SK-N-MC (cell line): ENCODE measurements at regions not wholly inside any gene's neighbourhood (a gene's known extent, or its start where the extent isn't known, plus 50 kb on each side); places are given as distances from the start of the nearest gene placed in this dataset.

Experiments used
- DNase-seq: peaks from one replicate; pipeline ENCODE4 v3.0.0-alpha.2; 2011; ENCODE audit warnings: low read depth, low spot score
- H3K27ac ChIP-seq: fragments of 200-600 bp; sonication (generic); 2 replicates; pipeline ENCODE4 v1.5.1; 2016; ENCODE audit warnings: mixed run types
- H3K36me3 ChIP-seq: fragments of 200-600 bp; sonication (generic); 2 replicates; pipeline ENCODE4 v1.6.1; 2017; ENCODE audit warnings: antibody characterized with exemption, low read length, mixed read lengths; ENCODE audit not compliant: insufficient read depth
- H3K4me3 ChIP-seq: fragments of 200-600 bp; sonication (generic); 2 replicates; pipeline ENCODE4 v1.5.1; 2016
- H3K9ac ChIP-seq: fragments of 200-600 bp; sonication (generic); 2 replicates; pipeline ENCODE4 v1.8.0; 2017; ENCODE audit warnings: mixed run types, mixed read lengths; ENCODE audit not compliant: insufficient read length
- H3K9me3 ChIP-seq: fragments of 200-600 bp; sonication (generic); 2 replicates; pipeline ENCODE4 v1.6.1; 2017; ENCODE audit warnings: low read depth, mild to moderate bottlenecking, antibody characterized with exemption, low read length, moderate library complexity, mixed read lengths
- EZH2 ChIP-seq: fragments of 200-600 bp; sonication (generic); IDR thresholded peaks from one replicate; pipeline ENCODE4 v1.6.1; 2017; ENCODE audit warnings: antibody characterized with exemption
- FOXP2 ChIP-seq: optimal IDR thresholded peaks from 2 replicates; pipeline ENCODE3; 2011; ENCODE audit warnings: mild to moderate bottlenecking, moderate library complexity; ENCODE audit not compliant: insufficient read depth; ENCODE audit errors: extremely low read length, control extremely low read depth
- POLR2AphosphoS5 ChIP-seq: IDR thresholded peaks from 2 replicates; pipeline ENCODE4 v1.6.1; 2012; ENCODE audit warnings: mild to moderate bottlenecking, low read depth, low read length, borderline replicate concordance

DNA sequence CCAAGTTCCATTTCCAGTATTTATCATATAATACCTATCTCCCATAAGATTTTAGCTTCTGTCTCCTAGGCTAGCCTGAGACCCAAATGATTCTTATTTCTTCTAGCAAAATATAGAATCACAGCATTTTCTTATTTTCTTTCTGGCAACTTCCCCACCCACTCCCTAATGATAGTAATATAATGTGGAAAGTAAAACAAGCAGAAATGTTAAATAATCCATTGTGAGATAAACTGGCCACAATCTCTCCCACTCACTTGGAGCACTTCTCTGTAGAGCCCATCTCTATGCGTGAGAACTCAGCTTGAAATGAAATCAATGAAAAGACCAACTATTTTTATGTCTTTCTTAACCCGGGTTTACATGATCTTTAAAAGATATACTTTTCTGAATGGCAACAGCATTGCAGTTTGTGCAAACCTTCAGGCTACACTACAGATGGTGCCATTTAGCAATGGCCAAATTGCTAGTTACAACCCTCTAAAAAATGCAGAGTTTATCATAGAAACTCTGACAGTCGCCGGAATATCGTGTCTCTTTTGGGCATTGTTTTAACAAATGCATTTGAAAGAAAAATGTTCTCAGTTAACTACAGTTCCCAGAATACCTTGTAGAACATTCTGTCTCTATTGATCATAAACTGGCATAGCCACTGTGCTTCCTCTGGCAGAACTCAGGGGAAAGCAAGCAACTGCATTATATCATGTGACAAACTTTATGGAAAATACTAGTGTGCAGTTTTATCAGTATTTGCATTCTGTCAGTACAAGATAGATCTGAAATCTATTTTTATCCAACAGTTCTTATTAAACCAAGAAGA is 1407.4 kb upstream of the ZEB2 start:
- no peak for DNase-seq
- Histone ChIP-seq H3K9ac (no peak overlapping the region), H3K36me3 (peaks cover 4% of the 10 kb centered on the region; the same call in 1 of the 2 replicates)

DNA sequence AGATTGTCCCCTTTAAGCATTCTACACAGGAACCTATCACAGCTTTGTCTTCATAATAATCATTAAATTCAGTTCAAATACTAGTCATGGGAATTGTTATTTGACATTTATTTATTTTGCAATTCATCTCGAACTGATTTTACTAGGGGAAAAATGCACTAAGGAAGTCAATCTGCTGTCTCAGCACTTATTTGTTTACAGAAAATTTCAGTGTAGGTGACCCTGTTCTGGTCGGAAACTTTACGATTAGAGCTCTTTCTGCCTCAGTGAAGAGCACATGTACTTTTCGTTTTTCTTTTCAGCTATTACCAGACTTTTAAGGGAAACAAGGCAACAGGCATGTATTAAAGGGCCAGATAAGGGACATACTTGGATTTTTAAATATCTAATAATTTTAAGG is 1405.7 kb upstream of the ZEB2 start:
- peak overlapping the region; percentile 78; the same call in 1 of the 2 replicates for H3K27ac ChIP-seq
- TF ChIP-seq FOXP2 (no peak), POLR2AphosphoS5 (no peak)

More for the DNA sequence above, 1407.4 kb upstream of the ZEB2 start:
- H3K9me3 ChIP-seq = no peaks in the 10 kb centered on the region; the same call in 1 of the 2 replicates
- peak overlapping the region; percentile 14 for H3K4me3 ChIP-seq
- no peak for TF ChIP-seq EZH2
- TF ChIP-seq FOXP2 = no peak
- no peak for TF ChIP-seq POLR2AphosphoS5
- peak overlapping the region; percentile 58 for H3K27ac ChIP-seq

DNA sequence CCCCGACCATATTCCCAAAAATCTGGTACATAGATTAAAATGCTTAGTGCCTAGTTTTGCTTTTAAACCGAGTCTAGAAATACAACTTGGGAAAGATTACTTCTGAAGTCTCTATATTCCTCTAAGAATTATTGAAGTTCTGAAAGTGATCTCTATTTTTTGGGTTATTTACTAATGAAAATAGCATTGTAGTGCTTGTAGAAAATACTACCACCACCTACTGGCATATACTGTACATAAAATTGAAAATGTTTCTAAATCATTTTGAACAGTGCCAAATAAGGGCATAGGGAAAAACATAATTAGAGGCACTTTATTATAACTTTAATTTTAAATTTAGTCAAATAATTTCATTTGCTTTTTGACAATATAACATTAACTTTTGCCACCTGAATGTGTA is 1399.6 kb upstream of the ZEB2 start:
- H3K4me3 ChIP-seq = no peak overlapping the region
- H3K36me3 ChIP-seq = peaks cover 5% of the 10 kb centered on the region; the same call in 1 of the 2 replicates
- H3K9ac ChIP-seq = peak overlapping the region; percentile 4
- peak overlapping the region; percentile 71; the same call in 1 of the 2 replicates for H3K27ac ChIP-seq
- TF ChIP-seq EZH2 = no peak
- no peak for TF ChIP-seq FOXP2
- no peak for TF ChIP-seq POLR2AphosphoS5
- DNase-seq = no peak
- no peaks in the 10 kb centered on the region; the same call in 1 of the 2 replicates for H3K9me3 ChIP-seq

More for the DNA sequence above, 1405.7 kb upstream of the ZEB2 start:
- Histone ChIP-seq H3K4me3 (peak overlapping the region; percentile 60), H3K9ac (peak overlapping the region; percentile 69), H3K36me3 (peaks cover 5% of the 10 kb centered on the region; the same call in 1 of the 2 replicates), H3K9me3 (no peaks in the 10 kb centered on the region; the same call in 1 of the 2 replicates)
- no peak for DNase-seq

DNA sequence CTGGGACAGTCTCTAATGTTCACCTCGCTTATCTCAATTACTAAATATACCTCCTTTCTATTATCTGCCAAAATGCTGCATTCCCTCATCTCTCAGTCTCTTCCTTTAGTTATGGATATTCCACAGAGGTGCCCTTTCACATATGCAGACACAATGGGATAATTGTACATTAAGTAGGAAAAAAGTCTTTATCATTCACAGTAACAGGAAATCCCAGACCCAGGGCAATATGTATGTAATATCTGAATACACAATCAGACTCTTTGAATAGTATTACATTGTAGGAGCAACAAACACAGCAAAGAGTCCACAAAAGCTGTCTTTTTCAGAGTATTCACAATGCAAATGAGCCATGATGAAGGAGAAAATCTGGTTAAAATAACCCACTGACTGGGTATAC is 1399.0 kb upstream of the ZEB2 start:
- DNase-seq = no peak

DNA sequence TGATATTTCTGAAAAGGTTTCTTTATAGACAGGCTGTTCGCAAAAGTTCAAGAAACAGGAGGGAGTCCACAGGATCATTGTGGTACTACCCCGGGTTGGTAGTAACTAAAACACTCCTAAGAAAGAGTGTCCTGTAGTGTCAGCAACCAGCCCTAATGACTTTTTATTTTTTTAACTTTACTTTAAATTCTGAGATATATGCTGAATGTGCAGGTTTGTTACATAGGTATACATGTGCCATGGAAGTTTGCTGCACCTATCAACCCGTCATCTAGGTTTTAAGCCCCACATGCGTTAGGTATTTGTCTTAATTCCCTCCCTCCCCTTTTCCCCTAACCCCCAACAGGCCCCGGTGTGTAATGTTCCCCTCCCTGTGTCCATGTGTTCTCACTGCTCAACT is 1396.9 kb upstream of the ZEB2 start:
- no peaks in the 10 kb centered on the region for H3K9me3 ChIP-seq
- no peak overlapping the region for H3K4me3 ChIP-seq
- no peak for DNase-seq
- H3K36me3 ChIP-seq = no peaks in the 10 kb centered on the region
- no peak for TF ChIP-seq POLR2AphosphoS5
- no peak for TF ChIP-seq FOXP2
- TF ChIP-seq EZH2 = no peak
- H3K9ac ChIP-seq = no peak overlapping the region
- no peak overlapping the region for H3K27ac ChIP-seq

More for the DNA sequence above, 1399.0 kb upstream of the ZEB2 start:
- Histone ChIP-seq H3K9me3 (no peaks in the 10 kb centered on the region; the same call in 1 of the 2 replicates), H3K9ac (peak overlapping the region; percentile 4), H3K36me3 (peaks cover 5% of the 10 kb centered on the region; the same call in 1 of the 2 replicates), H3K27ac (peak overlapping the region; percentile 71), H3K4me3 (0 out of 2 replicates have a peak overlapping the region, but pooled peaks have one; percentile 20)
- TF ChIP-seq EZH2 (no peak), POLR2AphosphoS5 (no peak)

DNA sequence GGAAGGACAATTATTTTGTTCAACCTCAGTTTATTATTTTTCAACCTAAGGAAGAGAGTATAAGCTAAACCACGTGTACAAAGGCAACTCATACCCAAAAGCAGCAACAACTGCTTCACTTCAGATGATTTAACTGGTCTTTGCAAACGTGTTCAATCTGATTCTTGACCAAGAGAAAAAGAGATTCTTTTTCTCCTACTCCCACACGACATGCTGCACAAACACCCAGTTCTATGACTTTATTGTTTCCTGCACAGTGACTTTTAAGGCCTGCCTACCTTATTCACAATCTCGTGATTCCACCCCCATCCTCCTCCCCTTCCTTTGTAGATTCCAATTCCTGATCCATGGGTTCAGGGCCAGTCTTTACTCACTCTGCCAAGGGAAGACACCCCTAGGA is 1394.8 kb upstream of the ZEB2 start:
- Histone ChIP-seq H3K4me3 (no peak overlapping the region), H3K27ac (no peak overlapping the region), H3K9ac (no peak overlapping the region), H3K9me3 (no peaks in the 10 kb centered on the region), H3K36me3 (no peaks in the 10 kb centered on the region)
- DNase-seq = no peak
- TF ChIP-seq POLR2AphosphoS5 = no peak
- no peak for TF ChIP-seq FOXP2
- TF ChIP-seq EZH2 = no peak

DNA sequence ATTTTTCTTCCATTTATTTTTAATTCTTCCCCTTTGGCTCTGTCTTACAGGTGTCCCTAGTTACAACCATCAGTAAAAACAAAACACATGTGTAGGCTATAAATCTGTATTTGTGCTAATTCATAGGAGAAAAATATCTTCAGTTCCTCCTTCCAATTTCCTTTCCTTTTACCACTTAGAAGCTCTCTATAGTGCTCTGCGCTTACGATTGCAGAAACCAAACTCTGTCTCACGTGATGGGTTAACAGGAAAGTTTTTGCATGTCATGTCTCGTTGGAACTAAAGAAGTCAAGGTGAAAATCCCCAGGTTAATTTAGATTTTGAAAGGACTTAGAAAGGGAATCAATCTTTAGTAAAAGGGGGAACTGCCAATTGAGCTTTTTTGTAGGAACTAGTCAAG is 1390.5 kb upstream of the ZEB2 start:
- no peak for TF ChIP-seq FOXP2
- no peak for TF ChIP-seq EZH2
- TF ChIP-seq POLR2AphosphoS5 = no peak

DNA sequence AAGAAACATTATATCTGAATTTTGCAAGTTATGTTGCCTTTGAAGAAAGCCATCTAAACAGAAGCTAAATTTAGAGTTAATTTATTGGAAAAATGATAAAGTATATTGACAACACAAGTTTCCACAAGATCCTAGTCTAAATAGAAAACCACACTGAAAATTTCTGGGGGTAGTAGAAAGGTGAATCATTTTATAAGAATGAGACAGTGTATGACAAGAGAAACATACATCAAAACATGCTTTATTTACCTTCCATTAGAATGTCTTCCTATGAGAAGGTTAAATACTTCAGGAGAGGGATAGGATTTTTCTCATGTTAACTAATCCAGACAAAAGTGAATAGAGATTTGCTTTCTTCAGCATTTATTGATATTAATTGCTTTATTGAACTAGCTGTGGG is 1389.8 kb upstream of the ZEB2 start:
- TF ChIP-seq FOXP2 (no peak), POLR2AphosphoS5 (no peak), EZH2 (no peak)
- no peak for DNase-seq

More for the DNA sequence above, 1390.5 kb upstream of the ZEB2 start:
- no peak overlapping the region for H3K4me3 ChIP-seq
- no peak for DNase-seq
- H3K27ac ChIP-seq = no peak overlapping the region
- H3K9ac ChIP-seq = no peak overlapping the region
- H3K36me3 ChIP-seq = no peaks in the 10 kb centered on the region
- H3K9me3 ChIP-seq = no peaks in the 10 kb centered on the region

More for the DNA sequence above, 1389.8 kb upstream of the ZEB2 start:
- no peaks in the 10 kb centered on the region for H3K36me3 ChIP-seq
- no peak overlapping the region for H3K27ac ChIP-seq
- H3K9ac ChIP-seq = no peak overlapping the region
- H3K4me3 ChIP-seq = no peak overlapping the region
- no peaks in the 10 kb centered on the region; the same call in 1 of the 2 replicates for H3K9me3 ChIP-seq
